Lower leg skin (tissue), 4 donors: ENCODE measurements at regions not wholly inside any gene's neighbourhood (a gene's known extent, or its start where the extent isn't known, plus 50 kb on each side); places are given as distances from the start of the nearest gene placed in this dataset.
A peak's percentile ranks its signal among the peaks of the same experiment; 100 is the strongest.

Experiments
- DNase-seq, 2 donors: peaks; one replicate each; pipeline ENCODE4 v3.0.0-alpha.2; 2019; ENCODE audit warnings: low spot score in 2 of 2
- H3K4me3 ChIP-seq: fragments of 200-600 bp; sonication (generic); 2 replicates; pipeline ENCODE4 v1.5.1; 2017; ENCODE audit warnings: mild to moderate bottlenecking, low read depth; ENCODE audit not compliant: poor library complexity, severe bottlenecking
- POLR2A ChIP-seq, 2 donors: fragments of 450-650 bp; IDR thresholded peaks; one replicate each; pipeline ENCODE4 v1.6.1; 2016 to 2017; ENCODE audit warnings: antibody characterized with exemption in 2 of 2, mild to moderate bottlenecking in 1 of 2, moderate library complexity in 1 of 2
- WGBS, 2 donors: methylation state at CpG; one replicate each; pipeline ENCODE4 v1.1.5; 2018; 5-methylcytosine and 5-hydroxymethylcytosine counted together
- intact Hi-C: fragments of 100-400 bp; cut with DNase I; formaldehyde crosslinking; loops from one replicate; pipeline ENCODE4 v1.15.0; 2023; ENCODE audit warnings: low total_unique reads
- TF ChIP-seq, protein P1 (sequence below), 3 donors: fragments of 450-650 bp; IDR thresholded peaks; one replicate each; pipeline ENCODE4 v1.5.1; 2016; ENCODE audit warnings: antibody characterized with exemption in 3 of 3, mild to moderate bottlenecking in 3 of 3, moderate library complexity in 2 of 3

DNA sequence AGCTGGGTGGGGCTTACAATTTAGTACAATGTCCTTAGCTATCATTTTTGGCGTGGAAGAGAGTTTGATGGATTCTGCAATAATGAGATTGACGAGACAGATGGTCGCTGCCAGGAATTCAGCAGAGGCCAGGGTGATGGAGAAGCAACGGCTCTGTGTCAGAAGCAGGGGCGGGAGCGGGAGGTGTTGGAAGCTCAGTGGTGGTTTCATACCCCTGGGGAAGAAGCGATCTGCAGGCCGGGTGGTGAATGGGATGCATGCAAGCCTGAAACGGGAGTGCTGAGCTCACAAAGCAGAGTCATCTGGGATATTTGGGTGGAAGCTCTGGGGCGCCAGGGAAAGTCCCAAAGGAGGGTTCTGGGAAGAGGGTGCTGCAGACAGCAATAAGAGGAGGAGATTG lies 370.8 kb downstream of the ZNF536 start:
- intact Hi-C loops, result no loop called here
- DNase-seq, result no peak
- TF ChIP-seq, protein P1, sequence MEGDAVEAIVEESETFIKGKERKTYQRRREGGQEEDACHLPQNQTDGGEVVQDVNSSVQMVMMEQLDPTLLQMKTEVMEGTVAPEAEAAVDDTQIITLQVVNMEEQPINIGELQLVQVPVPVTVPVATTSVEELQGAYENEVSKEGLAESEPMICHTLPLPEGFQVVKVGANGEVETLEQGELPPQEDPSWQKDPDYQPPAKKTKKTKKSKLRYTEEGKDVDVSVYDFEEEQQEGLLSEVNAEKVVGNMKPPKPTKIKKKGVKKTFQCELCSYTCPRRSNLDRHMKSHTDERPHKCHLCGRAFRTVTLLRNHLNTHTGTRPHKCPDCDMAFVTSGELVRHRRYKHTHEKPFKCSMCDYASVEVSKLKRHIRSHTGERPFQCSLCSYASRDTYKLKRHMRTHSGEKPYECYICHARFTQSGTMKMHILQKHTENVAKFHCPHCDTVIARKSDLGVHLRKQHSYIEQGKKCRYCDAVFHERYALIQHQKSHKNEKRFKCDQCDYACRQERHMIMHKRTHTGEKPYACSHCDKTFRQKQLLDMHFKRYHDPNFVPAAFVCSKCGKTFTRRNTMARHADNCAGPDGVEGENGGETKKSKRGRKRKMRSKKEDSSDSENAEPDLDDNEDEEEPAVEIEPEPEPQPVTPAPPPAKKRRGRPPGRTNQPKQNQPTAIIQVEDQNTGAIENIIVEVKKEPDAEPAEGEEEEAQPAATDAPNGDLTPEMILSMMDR (IDR thresholded peaks at IDR 0.05), result no peak
- no peak for TF ChIP-seq POLR2A (IDR thresholded peaks at IDR 0.05)
- H3K4me3 ChIP-seq, result no peak overlapping the region
- WGBS, 2 donors, result 24 to 29% methylated on average over 10 of the region's 10 CpGs

DNA sequence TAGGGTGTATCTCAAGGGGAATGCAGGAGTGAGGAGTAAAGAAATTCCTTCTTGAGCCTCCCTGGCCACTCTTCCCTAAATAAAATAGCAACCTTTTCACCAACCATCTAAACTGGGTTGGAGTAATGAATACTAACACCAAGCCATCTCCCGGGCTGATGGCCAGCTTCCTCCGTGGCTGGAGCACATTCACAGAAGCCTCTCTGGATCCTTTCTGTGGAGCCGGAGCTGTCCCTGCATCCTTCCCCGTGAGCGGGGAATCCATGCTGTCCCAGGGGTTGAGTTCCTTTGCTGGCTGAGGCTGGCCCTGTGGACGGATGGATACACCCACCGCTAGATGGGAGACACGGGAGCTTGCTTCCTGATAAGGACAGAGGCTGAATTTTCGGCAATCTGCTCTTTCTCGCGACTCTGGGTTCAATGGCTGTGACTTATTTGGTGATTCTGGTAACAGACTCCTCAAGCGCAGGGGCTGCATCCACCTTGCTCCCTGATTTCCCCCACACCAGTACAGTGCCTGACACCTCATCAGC lies 370.3 kb downstream of the ZNF536 start:
- no peak for DNase-seq
- WGBS, 2 donors, result 64% methylated on average over 12 of the region's 12 CpGs
- no peak for TF ChIP-seq POLR2A (IDR thresholded peaks at IDR 0.05)
- TF ChIP-seq, protein P1 (IDR thresholded peaks at IDR 0.05), result no peak
- no peak overlapping the region for H3K4me3 ChIP-seq
- intact Hi-C loops, result no loop called here

DNA sequence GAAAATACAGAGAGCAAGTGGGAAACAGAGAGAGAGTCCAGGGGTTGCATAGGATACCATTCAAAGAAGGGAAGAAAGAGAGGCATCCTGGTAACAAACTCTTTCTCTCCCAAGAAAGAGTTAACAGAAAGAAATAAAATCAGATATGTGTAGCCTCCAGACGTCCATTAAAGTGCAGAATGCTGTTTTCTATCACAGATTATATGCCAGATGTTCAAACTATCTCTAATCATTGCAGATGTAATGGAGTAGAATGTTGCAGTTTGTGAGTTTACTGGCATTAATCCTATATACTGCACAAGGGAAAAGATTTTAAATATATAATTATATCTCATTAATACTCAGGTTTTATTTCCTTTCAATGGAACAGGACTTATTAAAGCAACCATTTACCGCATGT lies 369.4 kb downstream of the ZNF536 start:
- intact Hi-C loops, result no loop called here
- H3K4me3 ChIP-seq, result no peak overlapping the region
- TF ChIP-seq POLR2A (IDR thresholded peaks at IDR 0.05), result no peak
- TF ChIP-seq, protein P1 (IDR thresholded peaks at IDR 0.05), result no peak
- 48% methylated on average over 2 of the region's 2 CpGs for WGBS, 2 donors
- no peak for DNase-seq

DNA sequence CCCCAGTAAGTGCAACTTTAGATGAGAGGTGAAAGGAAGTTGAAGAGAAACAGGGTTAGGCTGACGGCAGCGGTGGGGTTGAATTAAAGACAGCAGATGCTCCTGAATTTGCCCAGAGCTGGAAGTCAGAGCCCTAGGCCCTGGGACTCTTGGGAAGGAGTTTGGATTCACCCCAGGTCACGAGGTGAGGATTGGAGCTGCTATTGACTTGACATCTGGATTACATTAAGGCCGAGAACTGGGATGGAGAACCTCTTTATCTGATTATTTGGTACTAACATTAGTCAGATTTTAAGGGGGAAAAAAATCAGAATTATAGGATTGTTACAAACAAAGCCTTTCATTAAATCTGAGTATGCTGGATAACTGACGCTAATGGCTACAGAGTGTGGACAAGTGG lies 367.2 kb downstream of the ZNF536 start:
- peak; percentile 56 to 87 for DNase-seq
- intact Hi-C loops, result no loop called here
- no peak overlapping the region for H3K4me3 ChIP-seq
- WGBS, 2 donors, result 62 to 72% methylated on average over 5 of the region's 5 CpGs
- no peak for TF ChIP-seq POLR2A (IDR thresholded peaks at IDR 0.05)
- TF ChIP-seq, protein P1 (IDR thresholded peaks at IDR 0.05), result no peak

DNA sequence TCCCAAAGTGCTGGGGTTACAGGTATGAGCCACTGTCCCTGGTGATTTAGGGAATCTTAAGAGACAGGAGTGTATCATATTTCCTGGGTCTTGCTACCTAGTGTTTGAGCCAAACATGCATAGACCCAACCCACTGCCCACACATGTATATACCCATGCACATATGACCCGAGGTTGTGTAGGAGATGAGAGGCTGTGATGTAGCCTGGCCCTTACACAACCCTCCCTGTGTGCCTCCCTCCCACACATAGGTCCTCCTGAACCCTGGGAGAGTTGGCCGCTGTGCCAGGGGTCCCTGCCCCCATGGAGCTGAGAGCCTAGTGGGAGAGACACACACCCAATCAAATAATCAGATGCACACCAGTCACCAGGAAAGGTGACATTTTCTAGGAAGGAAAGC lies 365.9 kb downstream of the ZNF536 start:
- 81 to 89% methylated on average over 2 of the region's 2 CpGs for WGBS, 2 donors
- no peak overlapping the region for H3K4me3 ChIP-seq
- no peak for TF ChIP-seq POLR2A (IDR thresholded peaks at IDR 0.05)
- TF ChIP-seq, protein P1 (IDR thresholded peaks at IDR 0.05), result no peak
- peak in 1 of 2 donors; percentile 29 for DNase-seq
- intact Hi-C loops, result no loop called here

DNA sequence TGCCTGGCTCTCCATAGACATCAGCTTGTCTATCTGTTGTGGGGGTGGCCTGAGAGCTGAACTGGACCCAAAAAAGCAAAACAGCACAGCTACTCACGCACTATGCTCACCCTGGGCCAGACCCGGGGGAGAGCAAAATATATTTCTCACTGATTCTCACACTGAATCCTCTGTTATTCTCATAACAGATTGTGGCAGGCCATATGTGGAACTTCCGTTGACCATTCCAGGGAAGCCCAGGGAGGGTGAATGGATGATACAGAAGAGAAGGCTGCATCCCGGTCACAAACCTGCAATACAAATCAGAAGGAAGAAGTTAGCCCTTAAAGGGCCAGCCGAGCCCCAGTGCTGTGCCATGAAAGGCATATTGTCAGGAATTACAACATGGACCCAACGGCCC lies 362.5 kb downstream of the ZNF536 start:
- TF ChIP-seq POLR2A (IDR thresholded peaks at IDR 0.05), result no peak
- TF ChIP-seq, protein P1 (IDR thresholded peaks at IDR 0.05), result no peak
- 65 to 72% methylated on average over 6 of the region's 6 CpGs for WGBS, 2 donors
- intact Hi-C loops, result no loop called here
- no peak for DNase-seq
- H3K4me3 ChIP-seq, result no peak overlapping the region
